HFF-Myc (cell line): ENCODE measurements at regions not wholly inside any gene's neighbourhood (a gene's known extent, or its start where the extent isn't known, plus 50 kb on each side); places are given as distances from the start of the nearest gene placed in this dataset.
"Not testable (repeated sequence)": the region's sequence is repeated elsewhere in the genome, so short reads cannot be mapped to it uniquely, and the experiment has no call there.

Experiments
- DNase-seq: peaks from one replicate; pipeline ENCODE4 v3.0.0-alpha.2; 2011; ENCODE audit warnings: low read depth; ENCODE audit errors: extremely low read depth
- H3K4me3 ChIP-seq: replicated peaks from 2 replicates; pipeline ENCODE4 v1.5.1; 2011; ENCODE audit warnings: low read depth, mild to moderate bottlenecking, control low read depth, low read length
- CTCF ChIP-seq: IDR thresholded peaks from 2 replicates; pipeline ENCODE4 v1.5.1; 2012; ENCODE audit warnings: mild to moderate bottlenecking, low read depth, low read length, control low read depth; ENCODE audit errors: missing control alignments

GRCh38 chr7:131999193-131999592, 442.8 kb upstream of the PODXL start:
- no peak for DNase-seq
- no peak for TF ChIP-seq CTCF

DNA sequence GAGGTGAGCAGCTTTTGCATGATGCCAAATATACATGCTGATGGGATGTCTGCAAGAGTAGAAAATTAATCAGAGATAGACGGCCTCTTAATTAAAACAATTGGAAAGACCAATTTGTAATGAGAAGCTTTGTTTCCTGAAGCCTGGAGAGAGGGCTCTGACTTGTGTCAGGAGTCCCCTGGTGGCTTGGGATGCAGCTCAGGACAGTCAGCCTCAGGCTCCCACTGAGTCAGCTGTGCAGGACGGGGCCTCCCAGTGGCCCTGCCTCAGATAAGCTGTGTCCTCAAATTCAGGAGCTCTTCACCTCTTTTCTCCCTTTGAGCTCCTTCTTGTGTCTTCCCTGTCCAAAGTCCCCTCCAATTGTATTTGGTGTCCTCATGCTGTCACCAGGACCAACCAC, 438.9 kb upstream of the PODXL start:
- DNase-seq: no peak
- no peak for TF ChIP-seq CTCF
- H3K4me3 ChIP-seq: no peak overlapping the region

More at GRCh38 chr7:131999193-131999592, 442.8 kb upstream of the PODXL start:
- H3K4me3 ChIP-seq: no peak overlapping the region

- not testable (repeated sequence) for H3K4me3 ChIP-seq, DNase-seq
These were observed 424.6 kb upstream of the PODXL start for GRCh38 chr7:131981069-131981468.

GRCh38 chr7:131978118-131978517, 421.7 kb upstream of the PODXL start:
- not testable (repeated sequence) for DNase-seq, H3K4me3 ChIP-seq

- no peak overlapping the region for H3K4me3 ChIP-seq
- no peak for DNase-seq
- no peak for TF ChIP-seq CTCF
These were observed 420.0 kb upstream of the PODXL start for GRCh38 chr7:131976411-131976810.

DNA sequence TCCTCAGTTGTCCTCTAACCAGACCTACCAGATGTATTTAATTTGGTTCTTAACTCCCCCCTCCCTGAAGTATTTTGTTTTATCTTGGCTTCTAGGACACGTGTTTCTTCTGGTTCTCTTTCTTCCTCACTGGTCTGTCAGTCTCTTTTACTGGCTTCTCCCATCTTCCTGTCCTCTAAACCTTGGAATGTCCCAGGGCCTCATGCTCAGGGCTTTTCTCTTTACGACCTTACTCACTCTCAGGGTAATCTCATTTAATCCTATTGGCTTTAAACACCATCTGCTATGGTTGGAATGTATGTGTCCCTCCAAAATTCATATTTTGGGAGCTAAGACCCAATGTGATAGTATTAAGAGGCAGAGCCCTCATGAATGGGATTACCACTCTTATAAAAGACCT, 418.2 kb upstream of the PODXL start:
- DNase-seq: no peak
- no peak overlapping the region for H3K4me3 ChIP-seq
- no peak for TF ChIP-seq CTCF

- DNase-seq: no peak
- no peak for TF ChIP-seq CTCF
- no peak overlapping the region for H3K4me3 ChIP-seq
These were observed 415.8 kb upstream of the PODXL start for GRCh38 chr7:131972251-131972650.

DNA sequence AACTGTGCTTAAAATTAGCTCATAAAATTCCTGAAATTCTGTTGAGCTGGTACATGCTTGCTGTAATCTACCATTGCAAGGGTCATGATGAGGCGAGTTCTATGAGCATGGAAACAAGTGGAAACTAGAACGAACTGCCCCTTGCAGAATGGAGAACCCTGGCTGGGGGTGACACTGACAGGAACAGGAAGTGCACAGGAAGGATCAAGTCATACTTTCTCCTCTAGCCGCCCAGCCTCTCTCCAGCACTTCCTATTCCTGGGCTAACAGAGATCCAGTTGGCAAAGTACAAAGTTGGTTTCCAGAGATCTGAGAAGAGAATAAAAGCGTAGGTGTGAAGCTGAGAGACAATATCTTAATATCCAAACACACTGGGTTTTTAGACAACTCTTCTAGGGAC, 414.2 kb upstream of the PODXL start:
- no peak for DNase-seq
- TF ChIP-seq CTCF: no peak
- no peak overlapping the region for H3K4me3 ChIP-seq
